K562 (cell line): ENCODE measurements at regions not wholly inside any gene's neighbourhood (a gene's known extent, or its start where the extent isn't known, plus 50 kb on each side); places are given as distances from the start of the nearest gene placed in this dataset.

Experiments
- ATAC-seq: fragments of 200-7000 bp; cut with Tn5 transposase; 3 replicates; pipeline ENCODE4 v1.9.1; 2020; ENCODE audit warnings: moderate library complexity
- BruUV-seq: library from RNA; stranded (reverse); fragments of 400-500 nt; replicated peaks from 2 replicates; lab custom pipeline; 2021; lab: Mats Ljungman, UMichigan
- CTCF ChIA-PET: fragments of 300-600 bp; formaldehyde crosslinking; extraction: SDS; loops from one replicate; lab custom pipeline; 2021; ENCODE audit warnings: low intra/inter-chr PET ratio; lab: Yijun Ruan, JAX
- POLR2A ChIA-PET: fragments of 300-600, 350-650 bp; sonication (Branson Sonifier 250); formaldehyde crosslinking; extraction: SDS; loops from one replicate; lab custom pipeline; 2021; ENCODE audit warnings: antibody characterized with exemption, inconsistent platforms; lab: Yijun Ruan, JAX
- DNase-seq, 4 experiments: peaks; one replicate each; pipeline versions ENCODE4 v3.0.0 to v3.0.0-alpha.2; 2011 to 2018; ENCODE audit warnings: low spot score in 3 of 4, mixed read lengths in 3 of 4; ENCODE audit errors: extremely low read depth in 1 of 4
- FAIRE-seq: peaks from 2 replicates; lab custom pipeline; 2011; peaks lifted over from hg19 to GRCh38; lab: Jason Lieb, UNC
- H2AFZ ChIP-seq: 2 replicates; pipeline ENCODE4 v1.6.0; 2011; ENCODE audit warnings: low read depth, low read length, control low read depth, inconsistent platforms
- H3K27ac ChIP-seq: fragments of 200-600 bp; 3 replicates; pipeline ENCODE4 v1.8.0; 2011; ENCODE audit warnings: low read depth, mild to moderate bottlenecking, control low read depth, inconsistent platforms, low read length, moderate library complexity, mixed read lengths; ENCODE audit errors: extremely low read depth
- H3K27me3 ChIP-seq, 2 experiments: fragments of 300-600 bp in 1 of 2; 2 replicates in 1 of 2; 3 replicates in 1 of 2; pipeline versions ENCODE4 v1.6.0 to v1.8.0; 2011; ENCODE audit warnings: inconsistent platforms in 2 of 2, low read length in 2 of 2, mild to moderate bottlenecking in 1 of 2, mixed read lengths in 1 of 2, moderate library complexity in 1 of 2; ENCODE audit not compliant: control insufficient read depth in 2 of 2, insufficient read depth in 2 of 2
- H3K36me3 ChIP-seq: fragments of 300-600 bp; 3 replicates; pipeline ENCODE4 v1.8.0; 2011; ENCODE audit warnings: mild to moderate bottlenecking, low read length, inconsistent platforms; ENCODE audit not compliant: control insufficient read depth, insufficient read depth
- H3K4me1 ChIP-seq, 2 experiments: fragments of 200-600 bp in 1 of 2; replicated peaks in 1 of 2; 2 replicates in 1 of 2; 3 replicates in 1 of 2; pipeline versions ENCODE4 v1.5.1 to v1.8.0; 2011; ENCODE audit warnings: inconsistent platforms in 2 of 2, low read length in 2 of 2, mild to moderate bottlenecking in 1 of 2, mixed read lengths in 1 of 2, moderate library complexity in 1 of 2; ENCODE audit not compliant: control insufficient read depth in 2 of 2, insufficient read depth in 2 of 2
- H3K4me2 ChIP-seq: 2 replicates; pipeline ENCODE4 v1.6.1; 2011; ENCODE audit warnings: low read length, control low read depth, inconsistent platforms, mixed read lengths; ENCODE audit not compliant: insufficient read depth
- H3K4me3 ChIP-seq: fragments of 200-600 bp; sonication (generic), shearing (Covaris generic); 2 replicates; pipeline ENCODE4 v1.5.1; 2016; ENCODE audit warnings: control low read depth, inconsistent platforms
- H3K79me2 ChIP-seq: fragments of 200-600 bp; 3 replicates; pipeline ENCODE4 v1.8.0; 2011; ENCODE audit warnings: low read length, inconsistent platforms; ENCODE audit not compliant: control insufficient read depth, insufficient read depth
- H3K9ac ChIP-seq, 2 experiments: 2 replicates each; pipeline versions ENCODE4 v1.6.0 to v1.6.1; 2011; ENCODE audit warnings: low read depth in 2 of 2, low read length in 2 of 2, control low read depth in 1 of 2, inconsistent platforms in 1 of 2, mild to moderate bottlenecking in 1 of 2, mixed read lengths in 1 of 2; ENCODE audit not compliant: insufficient read depth in 1 of 2
- H3K9me1 ChIP-seq: one replicate; pipeline ENCODE4 v1.6.0; 2011; ENCODE audit warnings: inconsistent platforms, mild to moderate bottlenecking, low read length, moderate library complexity; ENCODE audit not compliant: control insufficient read depth, insufficient read depth
- H3K9me3 ChIP-seq: replicated peaks from 2 replicates; pipeline ENCODE4 v1.5.1; 2011; ENCODE audit warnings: low read depth, low read length, inconsistent platforms; ENCODE audit not compliant: control insufficient read depth, insufficient read depth
- H4K20me1 ChIP-seq: replicated peaks from 2 replicates; pipeline ENCODE4 v1.6.1; 2011; ENCODE audit warnings: low read length, inconsistent platforms, mixed read lengths; ENCODE audit not compliant: control insufficient read depth, insufficient read depth
- ARHGAP35 ChIP-seq: fragments of 450-650 bp; IDR thresholded peaks from 2 replicates; pipeline ENCODE4 v1.6.1; 2018; ENCODE audit not compliant: partially characterized antibody
- E2F3 ChIP-seq: fragments of 250-450 bp; sonication (Bioruptor Pico); IDR thresholded peaks from 2 replicates; pipeline ENCODE4 v1.4.0; 2020; ENCODE audit warnings: mild to moderate bottlenecking
- ELF2 ChIP-seq: fragments of 250-450 bp; sonication (Bioruptor Pico); IDR thresholded peaks from 2 replicates; pipeline ENCODE4 v1.5.0; 2021; ENCODE audit warnings: mild to moderate bottlenecking
- FOXA1 ChIP-seq: fragments of 450-650 bp; IDR thresholded peaks from 2 replicates; pipeline ENCODE4 v1.6.1; 2016; ENCODE audit warnings: mild to moderate bottlenecking, borderline replicate concordance
- HNRNPLL ChIP-seq: fragments of 200-400 bp; formaldehyde crosslinking; IDR thresholded peaks from 2 replicates; pipeline ENCODE4 v1.6.1; 2017; ENCODE audit warnings: low read length, low read depth, mild to moderate bottlenecking; ENCODE audit not compliant: poor library complexity, severe bottlenecking
- KLF16 ChIP-seq: IDR thresholded peaks from 2 replicates; pipeline ENCODE4 v1.6.1; 2016; ENCODE audit warnings: antibody characterized with exemption
- PHB2 ChIP-seq: fragments of 450-650 bp; IDR thresholded peaks from 2 replicates; pipeline ENCODE4 v1.6.1; 2017; ENCODE audit warnings: low read depth
- SP2 ChIP-seq: IDR thresholded peaks from 2 replicates; pipeline ENCODE4 v1.6.1; 2011; ENCODE audit warnings: mild to moderate bottlenecking, low read depth, low read length, moderate library complexity; ENCODE audit not compliant: poor library complexity, severe bottlenecking; ENCODE audit errors: extremely low read depth
- XRCC3 ChIP-seq: fragments of 450-650 bp; IDR thresholded peaks from 2 replicates; pipeline ENCODE4 v1.6.1; 2017; ENCODE audit warnings: mild to moderate bottlenecking, moderate library complexity
- ZKSCAN1 ChIP-seq: fragments of 150-350 bp; IDR thresholded peaks from 2 replicates; pipeline ENCODE4 v1.6.1; 2016; ENCODE audit warnings: low read depth, low read length
- ZNF318 ChIP-seq, 2 experiments: fragments of 450-650 bp; IDR thresholded peaks; 2 replicates each; pipeline ENCODE4 v1.6.1; 2016; ENCODE audit warnings: mild to moderate bottlenecking in 2 of 2, borderline replicate concordance in 1 of 2, low read depth in 1 of 2, moderate library complexity in 1 of 2
- ZNF431 ChIP-seq: sonication (generic); formaldehyde crosslinking; IDR thresholded peaks from 2 replicates; pipeline ENCODE4 v1.8.0; 2022; ENCODE audit warnings: mild to moderate bottlenecking, missing genetic modification reagents
- ZNF785 ChIP-seq: fragments of 250-450 bp; sonication (Bioruptor Pico); IDR thresholded peaks from 2 replicates; pipeline ENCODE4 v1.4.0; 2020; ENCODE audit warnings: mild to moderate bottlenecking
- ZNF830 ChIP-seq: fragments of 250-450 bp; sonication (Bioruptor Pico); IDR thresholded peaks from 2 replicates; pipeline ENCODE4 v1.5.0; 2021; ENCODE audit warnings: mild to moderate bottlenecking
- WGBS: fragments of 100-300 bp; shearing (Covaris generic); methylation state at CpG from one replicate; pipeline ENCODE4 v1.1.6; 2016; ENCODE audit warnings: low coverage, mixed read lengths; ENCODE audit not compliant: insufficient coverage; ENCODE audit errors: missing lambda C conversion rate; 5-methylcytosine and 5-hydroxymethylcytosine counted together
- in situ Hi-C: fragments of 300-500 bp; cut with MboI; formaldehyde crosslinking; loops from 4 replicates; pipeline ENCODE4 v1.15.0; 2018; ENCODE audit warnings: inconsistent platforms, mixed read lengths
- intact Hi-C: fragments of 100-400 bp; cut with micrococcal nuclease; formaldehyde crosslinking; loops from 2 replicates; pipeline ENCODE4 v1.14.2; 2022
- TF ChIP-seq, protein P1 (sequence below): fragments of 250-450 bp; sonication (Bioruptor Pico); IDR thresholded peaks from 2 replicates; pipeline ENCODE4 v1.8.0; 2022; ENCODE audit warnings: moderate library complexity, mild to moderate bottlenecking, inconsistent platforms
- TF ChIP-seq, protein P2 (sequence below): sonication (generic); IDR thresholded peaks from 2 replicates; pipeline ENCODE4 v1.6.1; 2016

DNA sequence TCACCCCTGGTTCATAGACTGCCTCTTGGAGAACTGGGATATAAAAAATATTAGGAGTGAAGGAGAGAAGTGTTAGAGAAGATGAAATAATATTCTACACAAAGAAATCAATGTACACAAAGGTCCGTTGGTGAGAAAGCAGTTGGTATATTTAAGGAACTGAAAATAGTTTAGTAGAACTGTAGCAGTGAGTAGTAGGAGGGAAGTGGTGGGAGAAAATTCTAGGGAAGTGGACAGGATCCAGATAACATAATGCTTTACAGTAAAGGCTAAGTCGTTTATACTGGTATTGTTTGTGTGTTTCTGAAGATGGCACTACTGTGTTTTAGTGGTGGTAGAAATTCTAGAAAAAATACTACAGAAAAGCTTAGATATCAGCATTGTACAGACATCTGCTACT, 120.8 kb upstream of the CHORDC1 start:
- intact Hi-C loops (no loop called here), in situ Hi-C loops (no loop called here)
- no peaks in the 10 kb centered on the region for H3K79me2 ChIP-seq
- DNase-seq (no peak), FAIRE-seq (no peak), ATAC-seq (no peak)
- H3K4me3 ChIP-seq, result no peak overlapping the region
- H3K4me2 ChIP-seq, result no peak overlapping the region
- POLR2A ChIA-PET, result no interaction called here
- H3K4me1 ChIP-seq, result no peaks in the 10 kb centered on the region
- no peak overlapping the region for H3K9ac ChIP-seq
- H3K9me1 ChIP-seq, result no peaks in the 10 kb centered on the region
- no peak overlapping the region for H2AFZ ChIP-seq
- H3K27ac ChIP-seq, result no peak overlapping the region
- CTCF ChIA-PET, result no interaction called here
- BruUV-seq, result no TSS peak
- no peaks in the 10 kb centered on the region for H4K20me1 ChIP-seq
- 0% methylated on average over 2 of the region's 2 CpGs for WGBS
- no peaks in the 10 kb centered on the region for H3K27me3 ChIP-seq
- H3K36me3 ChIP-seq, result no peaks in the 10 kb centered on the region
- H3K9me3 ChIP-seq, result no peaks in the 10 kb centered on the region; the same call in 1 of the 2 replicates
- TF ChIP-seq E2F3 (CRISPR knock-in tag) (no peak), ZNF431 (CRISPR knock-in tag) (no peak), KLF16 (no peak), ARHGAP35 (no peak), ELF2 (CRISPR knock-in tag) (no peak), FOXA1 (no peak), ZNF318 (IDR thresholded peaks at IDR 0.05; ENCODE audit: borderline replicate concordance in 1 of 2, low read depth in 1 of 2) (no peak), XRCC3 (no peak), HNRNPLL (no peak), ZNF830 (CRISPR knock-in tag) (no peak), ZKSCAN1 (no peak), PHB2 (no peak), SP2 (no peak), ZNF785 (CRISPR knock-in tag) (no peak)
- TF ChIP-seq, protein P1, sequence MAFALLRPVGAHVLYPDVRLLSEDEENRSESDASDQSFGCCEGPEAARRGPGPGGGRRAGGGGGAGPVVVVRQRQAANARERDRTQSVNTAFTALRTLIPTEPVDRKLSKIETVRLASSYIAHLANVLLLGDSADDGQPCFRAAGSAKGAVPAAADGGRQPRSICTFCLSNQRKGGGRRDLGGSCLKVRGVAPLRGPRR (CRISPR knock-in tag), result no peak
- TF ChIP-seq, protein P2, sequence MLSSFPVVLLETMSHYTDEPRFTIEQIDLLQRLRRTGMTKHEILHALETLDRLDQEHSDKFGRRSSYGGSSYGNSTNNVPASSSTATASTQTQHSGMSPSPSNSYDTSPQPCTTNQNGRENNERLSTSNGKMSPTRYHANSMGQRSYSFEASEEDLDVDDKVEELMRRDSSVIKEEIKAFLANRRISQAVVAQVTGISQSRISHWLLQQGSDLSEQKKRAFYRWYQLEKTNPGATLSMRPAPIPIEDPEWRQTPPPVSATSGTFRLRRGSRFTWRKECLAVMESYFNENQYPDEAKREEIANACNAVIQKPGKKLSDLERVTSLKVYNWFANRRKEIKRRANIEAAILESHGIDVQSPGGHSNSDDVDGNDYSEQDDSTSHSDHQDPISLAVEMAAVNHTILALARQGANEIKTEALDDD, result no peak
